ENCODE measurements at regions not wholly inside any gene's neighbourhood (a gene's known extent, or its start where the extent isn't known, plus 50 kb on each side); places are given as distances from the start of the nearest gene placed in this dataset.

DNA sequence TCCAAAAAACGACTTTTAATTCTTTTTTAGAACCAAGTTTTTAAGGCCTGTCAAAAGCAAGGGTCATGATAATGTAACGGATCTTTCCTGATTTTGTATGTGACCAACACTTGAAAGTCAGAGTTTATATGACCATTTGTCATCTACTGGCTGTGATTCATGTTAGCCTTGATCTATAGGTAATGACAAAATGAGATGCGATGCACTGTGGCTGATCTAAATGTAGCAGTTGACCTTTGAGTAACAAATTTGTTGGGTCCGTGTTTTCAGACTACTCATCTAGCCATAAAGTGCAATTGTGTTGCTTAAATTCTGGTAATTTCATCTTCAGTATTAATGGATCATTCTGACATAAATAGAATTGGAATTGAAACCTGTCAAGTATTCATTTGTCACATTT, 202.5 kb downstream of the PCDH7 start:
- TF ChIP-seq, protein P1, sequence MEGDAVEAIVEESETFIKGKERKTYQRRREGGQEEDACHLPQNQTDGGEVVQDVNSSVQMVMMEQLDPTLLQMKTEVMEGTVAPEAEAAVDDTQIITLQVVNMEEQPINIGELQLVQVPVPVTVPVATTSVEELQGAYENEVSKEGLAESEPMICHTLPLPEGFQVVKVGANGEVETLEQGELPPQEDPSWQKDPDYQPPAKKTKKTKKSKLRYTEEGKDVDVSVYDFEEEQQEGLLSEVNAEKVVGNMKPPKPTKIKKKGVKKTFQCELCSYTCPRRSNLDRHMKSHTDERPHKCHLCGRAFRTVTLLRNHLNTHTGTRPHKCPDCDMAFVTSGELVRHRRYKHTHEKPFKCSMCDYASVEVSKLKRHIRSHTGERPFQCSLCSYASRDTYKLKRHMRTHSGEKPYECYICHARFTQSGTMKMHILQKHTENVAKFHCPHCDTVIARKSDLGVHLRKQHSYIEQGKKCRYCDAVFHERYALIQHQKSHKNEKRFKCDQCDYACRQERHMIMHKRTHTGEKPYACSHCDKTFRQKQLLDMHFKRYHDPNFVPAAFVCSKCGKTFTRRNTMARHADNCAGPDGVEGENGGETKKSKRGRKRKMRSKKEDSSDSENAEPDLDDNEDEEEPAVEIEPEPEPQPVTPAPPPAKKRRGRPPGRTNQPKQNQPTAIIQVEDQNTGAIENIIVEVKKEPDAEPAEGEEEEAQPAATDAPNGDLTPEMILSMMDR (IDR thresholded peaks at IDR 0.05): no peak
- no peak for TF ChIP-seq POLR2A (IDR thresholded peaks at IDR 0.05)
